ENCODE measurements at regions not wholly inside any gene's neighbourhood (a gene's known extent, or its start where the extent isn't known, plus 50 kb on each side); places are given as distances from the start of the nearest gene placed in this dataset.

DNA sequence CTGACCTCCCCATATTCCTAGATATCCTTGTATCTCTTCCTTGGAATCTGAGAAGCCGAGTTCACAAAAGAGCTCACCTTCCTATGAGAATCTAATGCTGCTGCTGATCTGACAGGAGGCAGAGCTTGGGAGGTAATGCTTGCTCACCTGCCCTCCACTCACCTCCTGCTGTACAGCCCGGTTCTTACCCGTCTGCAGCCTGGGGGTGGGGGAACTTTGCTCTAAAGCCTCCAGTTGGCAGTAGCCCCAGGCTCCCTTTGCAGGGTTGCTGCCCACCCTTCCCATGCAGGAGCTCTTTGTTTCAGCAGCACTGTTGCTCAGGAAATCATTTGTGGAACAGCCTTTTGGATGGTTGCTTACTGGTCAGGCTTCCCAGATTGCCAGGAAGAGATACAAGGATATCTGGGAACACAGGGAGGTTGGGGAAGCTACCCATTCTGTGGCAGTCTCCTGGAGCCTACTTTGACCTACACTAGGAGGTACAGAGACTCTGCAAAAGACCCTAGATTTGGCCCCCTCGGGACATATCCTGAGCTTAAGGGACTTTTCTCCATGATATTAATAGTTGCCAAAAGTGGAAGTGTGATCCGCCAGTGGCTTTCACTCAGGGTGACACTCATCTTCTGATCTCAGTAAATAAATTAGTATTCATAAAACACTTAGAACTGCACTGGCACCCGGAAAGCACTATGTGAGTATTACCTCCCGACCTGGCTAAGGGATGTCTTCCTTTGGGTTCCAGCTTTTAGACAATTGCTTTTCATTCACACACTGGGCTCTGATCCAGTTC, 363.7 kb upstream of the PODXL start:
- TF ChIP-seq EP300 (IDR thresholded peaks at IDR 0.05; ENCODE audit: borderline replicate concordance in 1 of 2, low read depth in 1 of 2, low read length in 1 of 2) (no peak), YY1 (IDR thresholded peaks at IDR 0.05; ENCODE audit: low read depth) (no peak), RFX5 (IDR thresholded peaks at IDR 0.05; ENCODE audit: low read length) (no peak), RAD21 (IDR thresholded peaks at IDR 0.05; ENCODE audit: low read length) (no peak), SIN3A (IDR thresholded peaks at IDR 0.05; ENCODE audit: borderline replicate concordance, low read depth, low read length) (no peak), MEF2A (IDR thresholded peaks at IDR 0.05; ENCODE audit: borderline replicate concordance, low read depth) (no peak), CHD2 (IDR thresholded peaks at IDR 0.05; ENCODE audit: low read length, partially characterized antibody) (no peak), POLR2AphosphoS5 (IDR thresholded peaks at IDR 0.05; ENCODE audit: low read depth, low read length) (no peak)
- TF ChIP-seq, protein P1, sequence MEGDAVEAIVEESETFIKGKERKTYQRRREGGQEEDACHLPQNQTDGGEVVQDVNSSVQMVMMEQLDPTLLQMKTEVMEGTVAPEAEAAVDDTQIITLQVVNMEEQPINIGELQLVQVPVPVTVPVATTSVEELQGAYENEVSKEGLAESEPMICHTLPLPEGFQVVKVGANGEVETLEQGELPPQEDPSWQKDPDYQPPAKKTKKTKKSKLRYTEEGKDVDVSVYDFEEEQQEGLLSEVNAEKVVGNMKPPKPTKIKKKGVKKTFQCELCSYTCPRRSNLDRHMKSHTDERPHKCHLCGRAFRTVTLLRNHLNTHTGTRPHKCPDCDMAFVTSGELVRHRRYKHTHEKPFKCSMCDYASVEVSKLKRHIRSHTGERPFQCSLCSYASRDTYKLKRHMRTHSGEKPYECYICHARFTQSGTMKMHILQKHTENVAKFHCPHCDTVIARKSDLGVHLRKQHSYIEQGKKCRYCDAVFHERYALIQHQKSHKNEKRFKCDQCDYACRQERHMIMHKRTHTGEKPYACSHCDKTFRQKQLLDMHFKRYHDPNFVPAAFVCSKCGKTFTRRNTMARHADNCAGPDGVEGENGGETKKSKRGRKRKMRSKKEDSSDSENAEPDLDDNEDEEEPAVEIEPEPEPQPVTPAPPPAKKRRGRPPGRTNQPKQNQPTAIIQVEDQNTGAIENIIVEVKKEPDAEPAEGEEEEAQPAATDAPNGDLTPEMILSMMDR (IDR thresholded peaks at IDR 0.05), result no peak
- TF ChIP-seq, protein P2, sequence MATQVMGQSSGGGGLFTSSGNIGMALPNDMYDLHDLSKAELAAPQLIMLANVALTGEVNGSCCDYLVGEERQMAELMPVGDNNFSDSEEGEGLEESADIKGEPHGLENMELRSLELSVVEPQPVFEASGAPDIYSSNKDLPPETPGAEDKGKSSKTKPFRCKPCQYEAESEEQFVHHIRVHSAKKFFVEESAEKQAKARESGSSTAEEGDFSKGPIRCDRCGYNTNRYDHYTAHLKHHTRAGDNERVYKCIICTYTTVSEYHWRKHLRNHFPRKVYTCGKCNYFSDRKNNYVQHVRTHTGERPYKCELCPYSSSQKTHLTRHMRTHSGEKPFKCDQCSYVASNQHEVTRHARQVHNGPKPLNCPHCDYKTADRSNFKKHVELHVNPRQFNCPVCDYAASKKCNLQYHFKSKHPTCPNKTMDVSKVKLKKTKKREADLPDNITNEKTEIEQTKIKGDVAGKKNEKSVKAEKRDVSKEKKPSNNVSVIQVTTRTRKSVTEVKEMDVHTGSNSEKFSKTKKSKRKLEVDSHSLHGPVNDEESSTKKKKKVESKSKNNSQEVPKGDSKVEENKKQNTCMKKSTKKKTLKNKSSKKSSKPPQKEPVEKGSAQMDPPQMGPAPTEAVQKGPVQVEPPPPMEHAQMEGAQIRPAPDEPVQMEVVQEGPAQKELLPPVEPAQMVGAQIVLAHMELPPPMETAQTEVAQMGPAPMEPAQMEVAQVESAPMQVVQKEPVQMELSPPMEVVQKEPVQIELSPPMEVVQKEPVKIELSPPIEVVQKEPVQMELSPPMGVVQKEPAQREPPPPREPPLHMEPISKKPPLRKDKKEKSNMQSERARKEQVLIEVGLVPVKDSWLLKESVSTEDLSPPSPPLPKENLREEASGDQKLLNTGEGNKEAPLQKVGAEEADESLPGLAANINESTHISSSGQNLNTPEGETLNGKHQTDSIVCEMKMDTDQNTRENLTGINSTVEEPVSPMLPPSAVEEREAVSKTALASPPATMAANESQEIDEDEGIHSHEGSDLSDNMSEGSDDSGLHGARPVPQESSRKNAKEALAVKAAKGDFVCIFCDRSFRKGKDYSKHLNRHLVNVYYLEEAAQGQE (IDR thresholded peaks at IDR 0.05; ENCODE audit: low read depth, low read length), result no peak
- TF ChIP-seq, protein P3, sequence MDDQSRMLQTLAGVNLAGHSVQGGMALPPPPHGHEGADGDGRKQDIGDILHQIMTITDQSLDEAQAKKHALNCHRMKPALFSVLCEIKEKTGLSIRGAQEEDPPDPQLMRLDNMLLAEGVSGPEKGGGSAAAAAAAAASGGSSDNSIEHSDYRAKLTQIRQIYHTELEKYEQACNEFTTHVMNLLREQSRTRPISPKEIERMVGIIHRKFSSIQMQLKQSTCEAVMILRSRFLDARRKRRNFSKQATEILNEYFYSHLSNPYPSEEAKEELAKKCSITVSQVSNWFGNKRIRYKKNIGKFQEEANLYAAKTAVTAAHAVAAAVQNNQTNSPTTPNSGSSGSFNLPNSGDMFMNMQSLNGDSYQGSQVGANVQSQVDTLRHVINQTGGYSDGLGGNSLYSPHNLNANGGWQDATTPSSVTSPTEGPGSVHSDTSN (IDR thresholded peaks at IDR 0.05), result no peak

Measured in SK-N-SH (cell line).